Suprapubic skin (tissue), 4 donors: ENCODE measurements at regions not wholly inside any gene's neighbourhood (a gene's known extent, or its start where the extent isn't known, plus 50 kb on each side); places are given as distances from the start of the nearest gene placed in this dataset.
"Not testable (repeated sequence)": the region's sequence is repeated elsewhere in the genome, so short reads cannot be mapped to it uniquely, and the experiment has no call there.

Source experiments
- POLR2A ChIP-seq, 2 donors: fragments of 450-650 bp; IDR thresholded peaks; one replicate each; pipeline ENCODE4 v1.6.1; 2017; ENCODE audit warnings: antibody characterized with exemption in 2 of 2, mild to moderate bottlenecking in 2 of 2, moderate library complexity in 2 of 2
- POLR2AphosphoS5 ChIP-seq, 3 donors: sonication (generic); formaldehyde crosslinking; IDR thresholded peaks; one replicate each; pipeline ENCODE4 v1.6.1; 2017; ENCODE audit warnings: antibody characterized with exemption in 3 of 3
- TF ChIP-seq, protein P1 (sequence below), 2 donors: fragments of 200-600 bp in 1 of 2; fragments of 450-650 bp in 1 of 2; sonication (generic) in 1 of 2; IDR thresholded peaks; one replicate each; pipeline ENCODE4 v1.5.1; 2016 to 2019; ENCODE audit warnings: antibody characterized with exemption in 2 of 2, mild to moderate bottlenecking in 1 of 2, moderate library complexity in 1 of 2

DNA sequence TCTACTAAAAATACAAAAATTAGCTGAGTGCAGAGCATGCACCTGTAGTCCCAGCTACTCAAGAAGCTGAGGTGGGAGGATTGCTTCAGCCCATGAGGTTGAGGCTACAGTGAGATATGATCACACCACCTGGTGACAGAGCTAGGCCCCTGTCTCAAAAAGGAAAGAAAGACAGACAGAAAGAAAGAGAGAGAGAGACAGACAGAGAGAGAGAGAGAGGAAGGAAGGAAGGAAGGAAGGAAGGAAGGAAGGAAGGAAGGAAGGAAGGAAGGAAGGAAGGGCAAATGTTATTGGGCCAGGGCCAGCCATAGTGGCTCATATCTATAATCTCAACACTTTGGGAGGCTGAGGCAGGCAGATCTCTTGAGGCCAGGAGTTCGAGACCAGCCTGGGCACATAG, 134.3 kb upstream of the JARID2 start:
- TF ChIP-seq, protein P1, sequence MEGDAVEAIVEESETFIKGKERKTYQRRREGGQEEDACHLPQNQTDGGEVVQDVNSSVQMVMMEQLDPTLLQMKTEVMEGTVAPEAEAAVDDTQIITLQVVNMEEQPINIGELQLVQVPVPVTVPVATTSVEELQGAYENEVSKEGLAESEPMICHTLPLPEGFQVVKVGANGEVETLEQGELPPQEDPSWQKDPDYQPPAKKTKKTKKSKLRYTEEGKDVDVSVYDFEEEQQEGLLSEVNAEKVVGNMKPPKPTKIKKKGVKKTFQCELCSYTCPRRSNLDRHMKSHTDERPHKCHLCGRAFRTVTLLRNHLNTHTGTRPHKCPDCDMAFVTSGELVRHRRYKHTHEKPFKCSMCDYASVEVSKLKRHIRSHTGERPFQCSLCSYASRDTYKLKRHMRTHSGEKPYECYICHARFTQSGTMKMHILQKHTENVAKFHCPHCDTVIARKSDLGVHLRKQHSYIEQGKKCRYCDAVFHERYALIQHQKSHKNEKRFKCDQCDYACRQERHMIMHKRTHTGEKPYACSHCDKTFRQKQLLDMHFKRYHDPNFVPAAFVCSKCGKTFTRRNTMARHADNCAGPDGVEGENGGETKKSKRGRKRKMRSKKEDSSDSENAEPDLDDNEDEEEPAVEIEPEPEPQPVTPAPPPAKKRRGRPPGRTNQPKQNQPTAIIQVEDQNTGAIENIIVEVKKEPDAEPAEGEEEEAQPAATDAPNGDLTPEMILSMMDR (IDR thresholded peaks at IDR 0.05), result not testable (repeated sequence)
- not testable (repeated sequence) for TF ChIP-seq POLR2A, POLR2AphosphoS5 (IDR thresholded peaks at IDR 0.05)
